Liver (tissue), 3 donors: ENCODE measurements at regions not wholly inside any gene's neighbourhood (a gene's known extent, or its start where the extent isn't known, plus 50 kb on each side); places are given as distances from the start of the nearest gene placed in this dataset.

Experiments
- CTCF ChIP-seq: fragments of 150-350 bp; IDR thresholded peaks from 2 replicates; pipeline ENCODE4 v1.5.1; 2017; ENCODE audit warnings: improper control_type of control experiment, low read depth, low read length; ENCODE audit not compliant: missing input control
- GABPA ChIP-seq, 2 donors: IDR thresholded peaks in 1 of 2; conservative IDR thresholded peaks in 1 of 2; 2 replicates each; pipeline ENCODE4 v1.6.1; 2016; ENCODE audit warnings: antibody characterized with exemption in 2 of 2, mild to moderate bottlenecking in 1 of 2, moderate library complexity in 1 of 2
- JUND ChIP-seq, 2 donors: IDR thresholded peaks; 2 replicates each; pipeline ENCODE4 v1.6.1; 2016; ENCODE audit warnings: antibody characterized with exemption in 2 of 2
- RAD21 ChIP-seq, 2 donors: IDR thresholded peaks; 2 replicates each; pipeline ENCODE4 v1.6.1; 2016; ENCODE audit warnings: antibody characterized with exemption in 2 of 2, mild to moderate bottlenecking in 2 of 2
- REST ChIP-seq: IDR thresholded peaks from 2 replicates; pipeline ENCODE4 v1.6.1; 2016; ENCODE audit warnings: antibody characterized with exemption, mild to moderate bottlenecking
- TAF1 ChIP-seq: conservative IDR thresholded peaks from 2 replicates; pipeline ENCODE4 v1.6.1; 2016; ENCODE audit warnings: antibody characterized with exemption, mild to moderate bottlenecking
- donor health status: healthy.
- donor health status: healthy.

GRCh38 chr18:71252351-71252865 is 963.6 kb downstream of the SOCS6 start:
- TF ChIP-seq TAF1 (no peak), CTCF (no peak), GABPA (IDR thresholded peaks at IDR 0.05 in 1 of 2, conservative IDR thresholded peaks at IDR 0.05 in 1 of 2) (no peak), RAD21 (IDR thresholded peaks at IDR 0.05) (no peak), REST (no peak), JUND (IDR thresholded peaks at IDR 0.05) (no peak)
